ENCODE measurements at regions not wholly inside any gene's neighbourhood (a gene's known extent, or its start where the extent isn't known, plus 50 kb on each side); places are given as distances from the start of the nearest gene placed in this dataset.

DNA sequence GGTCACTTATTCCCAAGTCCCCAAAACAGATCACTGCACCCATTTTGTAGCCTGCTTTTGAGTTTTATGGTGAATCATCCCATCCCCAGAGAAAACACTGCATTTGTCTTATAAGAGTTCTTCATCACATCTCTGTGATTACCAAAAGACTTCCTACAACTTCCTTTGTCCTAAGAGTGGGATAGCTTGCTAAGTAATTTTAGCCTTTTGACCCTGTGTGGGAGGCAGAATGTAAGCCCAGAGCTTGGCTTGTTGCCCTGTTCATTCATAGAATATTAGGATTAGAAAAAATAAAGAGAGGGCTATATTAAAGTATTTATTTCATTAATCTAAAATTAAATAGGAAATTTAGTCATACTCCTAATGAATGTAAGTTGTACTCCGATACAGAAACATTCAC lies 213.3 kb downstream of the MZT1 start:
- TF ChIP-seq CTCF (IDR thresholded peaks at IDR 0.05) (no peak), POLR2A (IDR thresholded peaks at IDR 0.05) (no peak)

All from esophagus squamous epithelium (tissue), 4 donors.